Liver (tissue), 8 donors: ENCODE measurements at regions not wholly inside any gene's neighbourhood (a gene's known extent, or its start where the extent isn't known, plus 50 kb on each side); places are given as distances from the start of the nearest gene placed in this dataset.
A peak's percentile ranks its signal among the peaks of the same experiment; 100 is the strongest.

Experiments
- DNase-seq: peaks from one replicate; pipeline ENCODE4 v3.0.0-alpha.2; 2017; ENCODE audit warnings: low spot score
- H3K27ac ChIP-seq, 2 donors: one replicate each; pipeline ENCODE4 v1.7.0; 2013; ENCODE audit warnings: inconsistent platforms in 2 of 2, low read length in 2 of 2, control low read depth in 1 of 2, low read depth in 1 of 2, mild to moderate bottlenecking in 1 of 2
- H3K27me3 ChIP-seq, 4 donors: one replicate each; pipeline versions ENCODE4 v1.6.1 to v1.7.0; 2013; ENCODE audit warnings: low read length in 3 of 4, inconsistent platforms in 1 of 4, mild to moderate bottlenecking in 1 of 4, moderate library complexity in 1 of 4; ENCODE audit not compliant: control insufficient read depth in 4 of 4, insufficient read depth in 4 of 4
- H3K36me3 ChIP-seq, 4 donors: one replicate each; pipeline versions ENCODE4 v1.6.1 to v1.7.0; 2013; ENCODE audit warnings: low read length in 3 of 4, mild to moderate bottlenecking in 3 of 4, low read depth in 1 of 4, moderate library complexity in 1 of 4; ENCODE audit not compliant: control insufficient read depth in 4 of 4, insufficient read depth in 3 of 4
- H3K4me1 ChIP-seq, 4 donors: one replicate each; pipeline versions ENCODE4 v1.6.1 to v1.7.0; 2013; ENCODE audit warnings: low read length in 3 of 4, mild to moderate bottlenecking in 3 of 4, moderate library complexity in 1 of 4; ENCODE audit not compliant: control insufficient read depth in 4 of 4, insufficient read depth in 4 of 4
- H3K4me3 ChIP-seq, 3 donors: one replicate each; pipeline versions ENCODE4 v1.6.1 to v1.7.0; 2013; ENCODE audit warnings: low read length in 3 of 3, control low read depth in 1 of 3, low read depth in 1 of 3, mild to moderate bottlenecking in 1 of 3
- H3K9ac ChIP-seq, 2 donors: one replicate each; pipeline ENCODE4 v1.7.0; 2013; ENCODE audit warnings: low read length in 2 of 2, mild to moderate bottlenecking in 2 of 2, moderate library complexity in 2 of 2, control low read depth in 1 of 2, low read depth in 1 of 2
- H3K9me3 ChIP-seq, 4 donors: one replicate each; pipeline versions ENCODE4 v1.6.1 to v1.7.0; 2013; ENCODE audit warnings: low read length in 3 of 4; ENCODE audit not compliant: control insufficient read depth in 4 of 4
- ATF3 ChIP-seq: IDR thresholded peaks from 2 replicates; pipeline ENCODE4 v1.6.1; 2016; ENCODE audit warnings: antibody characterized with exemption
- CTCF ChIP-seq: fragments of 150-350 bp; IDR thresholded peaks from 2 replicates; pipeline ENCODE4 v1.5.1; 2017; ENCODE audit warnings: improper control_type of control experiment, low read depth, low read length; ENCODE audit not compliant: missing input control
- EGR1 ChIP-seq, 2 donors: IDR thresholded peaks; 2 replicates each; pipeline ENCODE4 v1.6.1; 2016 to 2018; ENCODE audit warnings: antibody characterized with exemption in 2 of 2, low read depth in 2 of 2
- FOXA1 ChIP-seq: IDR thresholded peaks from 2 replicates; pipeline ENCODE4 v1.6.1; 2016; ENCODE audit warnings: antibody characterized with exemption
- FOXA2 ChIP-seq: IDR thresholded peaks from 2 replicates; pipeline ENCODE4 v1.6.1; 2016; ENCODE audit warnings: antibody characterized with exemption
- GABPA ChIP-seq, 2 donors: IDR thresholded peaks in 1 of 2; conservative IDR thresholded peaks in 1 of 2; 2 replicates each; pipeline ENCODE4 v1.6.1; 2016; ENCODE audit warnings: antibody characterized with exemption in 2 of 2, mild to moderate bottlenecking in 1 of 2, moderate library complexity in 1 of 2
- HNF4A ChIP-seq, 2 donors: conservative IDR thresholded peaks; 2 replicates each; pipeline ENCODE4 v1.6.1; 2016; ENCODE audit warnings: antibody characterized with exemption in 2 of 2, mild to moderate bottlenecking in 2 of 2
- HNF4G ChIP-seq: IDR thresholded peaks from 2 replicates; pipeline ENCODE4 v1.6.1; 2016; ENCODE audit warnings: antibody characterized with exemption
- JUND ChIP-seq, 2 donors: IDR thresholded peaks; 2 replicates each; pipeline ENCODE4 v1.6.1; 2016; ENCODE audit warnings: antibody characterized with exemption in 2 of 2
- MAX ChIP-seq: IDR thresholded peaks from 2 replicates; pipeline ENCODE4 v1.6.1; 2016; ENCODE audit warnings: antibody characterized with exemption
- NR2F2 ChIP-seq: IDR thresholded peaks from 2 replicates; pipeline ENCODE4 v1.6.1; 2016; ENCODE audit warnings: antibody characterized with exemption
- RAD21 ChIP-seq, 2 donors: IDR thresholded peaks; 2 replicates each; pipeline ENCODE4 v1.6.1; 2016; ENCODE audit warnings: antibody characterized with exemption in 2 of 2, mild to moderate bottlenecking in 2 of 2
- REST ChIP-seq: IDR thresholded peaks from 2 replicates; pipeline ENCODE4 v1.6.1; 2016; ENCODE audit warnings: antibody characterized with exemption, mild to moderate bottlenecking
- RXRA ChIP-seq, 2 donors: IDR thresholded peaks; 2 replicates each; pipeline ENCODE4 v1.6.1; 2017 to 2018; ENCODE audit warnings: antibody characterized with exemption in 2 of 2, mild to moderate bottlenecking in 1 of 2
- TAF1 ChIP-seq: conservative IDR thresholded peaks from 2 replicates; pipeline ENCODE4 v1.6.1; 2016; ENCODE audit warnings: antibody characterized with exemption, mild to moderate bottlenecking
- YY1 ChIP-seq: IDR thresholded peaks from 2 replicates; pipeline ENCODE4 v1.6.1; 2016; ENCODE audit warnings: antibody characterized with exemption, mild to moderate bottlenecking
- ZBTB33 ChIP-seq: IDR thresholded peaks from 2 replicates; pipeline ENCODE4 v1.6.1; 2016; ENCODE audit warnings: antibody characterized with exemption
- WGBS: extraction: QIAGEN DNeasy Blood & Tissue Kit; methylation state at CpG from one replicate; pipeline ENCODE4 v1.1.7; 2013; 5-methylcytosine and 5-hydroxymethylcytosine counted together
- donor health status: healthy.
- donor health status: healthy.
- donor health status: healthy.
- donor health status: healthy.
- donor health status: healthy.

GRCh38 chr5:54905942-54906537 is 79.4 kb downstream of the ESM1 start:
- Histone ChIP-seq H3K4me1 (no peaks in the 10 kb centered on the region), H3K9ac (no peak overlapping the region)
- TF ChIP-seq CTCF (peak; percentile 56), MAX (no peak), HNF4A (conservative IDR thresholded peaks at IDR 0.05) (peak in 1 of 2 donors; percentile 21), RAD21 (IDR thresholded peaks at IDR 0.05) (peak; percentile 79 to 82)

GRCh38 chr5:54905246-54905795 is 80.1 kb downstream of the ESM1 start:
- no peak overlapping the region for H3K27ac ChIP-seq
- H3K36me3 ChIP-seq, result no peaks in the 10 kb centered on the region
- no peaks in the 10 kb centered on the region for H3K9me3 ChIP-seq
- H3K4me3 ChIP-seq, result no peak overlapping the region
- no peaks in the 10 kb centered on the region for H3K4me1 ChIP-seq
- H3K27me3 ChIP-seq, result peaks cover 0 to 3% (median 0%) of the 10 kb centered on the region in 4 donors
- no peak for DNase-seq
- 92% methylated on average over 3 of the region's 3 CpGs for WGBS
- TF ChIP-seq GABPA (IDR thresholded peaks at IDR 0.05 in 1 of 2, conservative IDR thresholded peaks at IDR 0.05 in 1 of 2), result no peak
- TF ChIP-seq EGR1 (IDR thresholded peaks at IDR 0.05; ENCODE audit: low read depth in 2 of 2), result no peak
- TF ChIP-seq ZBTB33, result no peak
- TF ChIP-seq MAX, result no peak
- no peak for TF ChIP-seq HNF4G
- TF ChIP-seq RAD21 (IDR thresholded peaks at IDR 0.05), result no peak
- TF ChIP-seq YY1, result no peak
- no peak for TF ChIP-seq FOXA2
- TF ChIP-seq FOXA1, result no peak
- no peak for TF ChIP-seq HNF4A (conservative IDR thresholded peaks at IDR 0.05)
- TF ChIP-seq RXRA (IDR thresholded peaks at IDR 0.05), result no peak
- TF ChIP-seq CTCF, result no peak
- no peak for TF ChIP-seq JUND (IDR thresholded peaks at IDR 0.05)
- no peak for TF ChIP-seq TAF1
- no peak for TF ChIP-seq NR2F2
- no peak for TF ChIP-seq ATF3
- no peak for TF ChIP-seq REST
- H3K9ac ChIP-seq, result no peak overlapping the region

More at GRCh38 chr5:54905942-54906537, 79.4 kb downstream of the ESM1 start:
- peaks cover 0 to 3% (median 0%) of the 10 kb centered on the region in 4 donors for H3K27me3 ChIP-seq
- H3K27ac ChIP-seq, result no peak overlapping the region
- peak; percentile 52 for DNase-seq
- H3K36me3 ChIP-seq, result no peaks in the 10 kb centered on the region
- WGBS, result 3% methylated on average over 3 of the region's 3 CpGs
- no peaks in the 10 kb centered on the region for H3K9me3 ChIP-seq
- H3K4me3 ChIP-seq, result no peak overlapping the region
